NCI-H2196 treated with DMSO at 0.1 percent for 48 hours (cell line): ENCODE measurements at regions not wholly inside any gene's neighbourhood (a gene's known extent, or its start where the extent isn't known, plus 50 kb on each side); places are given as distances from the start of the nearest gene placed in this dataset.

Source experiments
- DNase-seq: peaks from one replicate; lab custom pipeline; 2025; ENCODE audit not compliant: unreplicated experiment; lab: John Stamatoyannopoulos, UW

GRCh38 chr22:22433770-22434169 is 74.8 kb downstream of the ZNF280B start:
- DNase-seq, result no peak
